SU-DHL-6 (cell line): ENCODE measurements at regions not wholly inside any gene's neighbourhood (a gene's known extent, or its start where the extent isn't known, plus 50 kb on each side); places are given as distances from the start of the nearest gene placed in this dataset.
"Not testable (repeated sequence)": the region's sequence is repeated elsewhere in the genome, so short reads cannot be mapped to it uniquely, and the experiment has no call there.

Experiments used
- H2AFZ ChIP-seq: fragments of 200-600 bp; sonication (generic); 2 replicates; pipeline ENCODE4 v1.6.1; 2014; ENCODE audit warnings: low read depth, mild to moderate bottlenecking, moderate library complexity, mixed read lengths, antibody characterized with exemption, low read length; ENCODE audit not compliant: severe bottlenecking
- H3F3A ChIP-seq: fragments of 200-600 bp; shearing (Covaris generic); 2 replicates; pipeline ENCODE4 v1.6.0; 2016; ENCODE audit warnings: antibody characterized with exemption, mild to moderate bottlenecking; ENCODE audit not compliant: insufficient read depth
- H3K27ac ChIP-seq: fragments of 200-600 bp; sonication (generic); 2 replicates; pipeline ENCODE4 v1.5.1; 2016; ENCODE audit warnings: low read depth, mild to moderate bottlenecking, low read length, moderate library complexity, mixed read lengths
- H3K27me3 ChIP-seq: fragments of 200-600 bp; sonication (generic), shearing (Covaris generic); 2 replicates; pipeline ENCODE4 v1.6.0; 2014; ENCODE audit warnings: mild to moderate bottlenecking, low read length
- H3K36me3 ChIP-seq: fragments of 200-600 bp; sonication (generic); 2 replicates; pipeline ENCODE4 v1.6.1; 2014; ENCODE audit warnings: mild to moderate bottlenecking, low read length, mixed read lengths
- H3K4me2 ChIP-seq: fragments of 300-600, 200-600 bp; shearing (Covaris generic), sonication (generic); 2 replicates; pipeline ENCODE4 v1.6.0; 2014; ENCODE audit warnings: low read length, low read depth, mild to moderate bottlenecking; ENCODE audit not compliant: poor library complexity, severe bottlenecking
- H3K4me3 ChIP-seq: fragments of 200-600 bp; sonication (generic); 2 replicates; pipeline ENCODE4 v1.5.1; 2014; ENCODE audit warnings: antibody characterized with exemption, low read length, mild to moderate bottlenecking, mixed read lengths; ENCODE audit not compliant: insufficient read depth, poor library complexity, severe bottlenecking
- H3K79me2 ChIP-seq: fragments of 200-600 bp; sonication (generic); 2 replicates; pipeline ENCODE4 v1.6.1; 2014; ENCODE audit warnings: mild to moderate bottlenecking, low read length, moderate library complexity; ENCODE audit not compliant: insufficient read depth
- H3K9ac ChIP-seq: fragments of 200-600 bp; sonication (generic); 2 replicates; pipeline ENCODE4 v1.7.0; 2014; ENCODE audit warnings: mild to moderate bottlenecking, low read length
- H3K9me2 ChIP-seq: fragments of 200-600 bp; sonication (generic); replicated peaks from 2 replicates; pipeline ENCODE4 v1.6.1; 2014; ENCODE audit warnings: low read length; ENCODE audit not compliant: insufficient read depth
- H3K9me3 ChIP-seq: fragments of 200-600 bp; sonication (generic); 2 replicates; pipeline ENCODE4 v1.6.1; 2014; ENCODE audit warnings: low read length, mixed read lengths; ENCODE audit not compliant: insufficient read depth
- H4K20me1 ChIP-seq: fragments of 200-600 bp; sonication (generic); 2 replicates; pipeline ENCODE4 v1.6.1; 2014; ENCODE audit warnings: low read depth, mild to moderate bottlenecking, antibody characterized with exemption, low read length, moderate library complexity, mixed read lengths
- CTCF ChIP-seq: fragments of 200-600 bp; sonication (generic); IDR thresholded peaks from one replicate; pipeline ENCODE4 v1.5.1; 2017; ENCODE audit warnings: antibody characterized with exemption, mild to moderate bottlenecking, low read length, moderate library complexity; ENCODE audit not compliant: insufficient read depth, poor library complexity, severe bottlenecking
- EZH2phosphoT487 ChIP-seq: fragments of 200-600 bp; sonication (generic), shearing (Covaris generic); conservative IDR thresholded peaks from 2 replicates; pipeline ENCODE4 v1.6.1; 2018; ENCODE audit warnings: mild to moderate bottlenecking, antibody characterized with exemption, low read length, moderate library complexity, mixed read lengths

DNA sequence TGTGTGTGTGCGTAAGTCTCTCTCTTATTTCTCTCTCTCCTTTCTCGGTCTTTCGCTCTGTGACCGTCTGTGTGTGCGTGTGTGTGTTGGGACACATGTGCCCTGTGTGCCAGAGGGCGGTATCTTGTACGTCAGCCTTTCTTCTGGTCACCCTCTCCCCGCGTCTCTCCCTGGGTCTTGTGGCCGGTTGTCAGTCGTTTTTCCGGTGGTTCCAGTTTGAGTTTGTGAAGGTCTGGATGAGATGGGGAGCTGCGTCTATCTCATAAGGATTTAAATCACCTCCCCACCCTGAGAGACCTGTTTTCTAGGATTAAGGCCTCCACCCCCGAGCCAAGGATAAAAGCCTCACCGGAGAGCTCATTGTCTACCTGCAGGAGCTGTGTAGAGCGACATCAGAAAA, 295.5 kb upstream of the ZNF337 start:
- no peaks in the 10 kb centered on the region for H3K9me3 ChIP-seq
- no peaks in the 10 kb centered on the region for H3K27me3 ChIP-seq
- no peaks in the 10 kb centered on the region for H4K20me1 ChIP-seq
- no peak overlapping the region for H3K4me3 ChIP-seq
- no peak overlapping the region for H3K4me2 ChIP-seq
- H3K36me3 ChIP-seq, result no peaks in the 10 kb centered on the region
- no peaks in the 10 kb centered on the region for H3K9me2 ChIP-seq
- H2AFZ ChIP-seq, result no peak overlapping the region
- no peak for TF ChIP-seq EZH2phosphoT487
- TF ChIP-seq CTCF, result no peak
- H3K27ac ChIP-seq, result no peak overlapping the region
- no peak overlapping the region for H3K9ac ChIP-seq
- no peaks in the 10 kb centered on the region for H3F3A ChIP-seq
- H3K79me2 ChIP-seq, result no peaks in the 10 kb centered on the region

- H3K4me2 ChIP-seq, result no peak overlapping the region
- no peak overlapping the region for H3K9ac ChIP-seq
- H3F3A ChIP-seq, result no peaks in the 10 kb centered on the region
- H3K79me2 ChIP-seq, result no peaks in the 10 kb centered on the region
- no peaks in the 10 kb centered on the region for H3K9me2 ChIP-seq
- no peak overlapping the region for H3K4me3 ChIP-seq
- TF ChIP-seq CTCF, result no peak
- no peak for TF ChIP-seq EZH2phosphoT487
- H3K9me3 ChIP-seq, result no peaks in the 10 kb centered on the region
- H3K27ac ChIP-seq, result no peak overlapping the region
- no peak overlapping the region for H2AFZ ChIP-seq
- H3K36me3 ChIP-seq, result no peaks in the 10 kb centered on the region
- no peaks in the 10 kb centered on the region for H3K27me3 ChIP-seq
- no peaks in the 10 kb centered on the region for H4K20me1 ChIP-seq
Measured at GRCh38 chr20:25991756-25992130, 295.1 kb upstream of the ZNF337 start.

GRCh38 chr20:25991051-25991755, 294.6 kb upstream of the ZNF337 start:
- Histone ChIP-seq H3K9me2 (no peaks in the 10 kb centered on the region), H3K4me2 (no peak overlapping the region), H2AFZ (no peak overlapping the region), H3K9ac (no peak overlapping the region), H3K36me3 (no peaks in the 10 kb centered on the region), H3K27ac (no peak overlapping the region), H3K79me2 (no peaks in the 10 kb centered on the region), H4K20me1 (no peaks in the 10 kb centered on the region), H3K27me3 (no peaks in the 10 kb centered on the region), H3K4me3 (no peak overlapping the region), H3K9me3 (no peaks in the 10 kb centered on the region), H3F3A (no peaks in the 10 kb centered on the region)
- TF ChIP-seq CTCF (no peak), EZH2phosphoT487 (no peak)

DNA sequence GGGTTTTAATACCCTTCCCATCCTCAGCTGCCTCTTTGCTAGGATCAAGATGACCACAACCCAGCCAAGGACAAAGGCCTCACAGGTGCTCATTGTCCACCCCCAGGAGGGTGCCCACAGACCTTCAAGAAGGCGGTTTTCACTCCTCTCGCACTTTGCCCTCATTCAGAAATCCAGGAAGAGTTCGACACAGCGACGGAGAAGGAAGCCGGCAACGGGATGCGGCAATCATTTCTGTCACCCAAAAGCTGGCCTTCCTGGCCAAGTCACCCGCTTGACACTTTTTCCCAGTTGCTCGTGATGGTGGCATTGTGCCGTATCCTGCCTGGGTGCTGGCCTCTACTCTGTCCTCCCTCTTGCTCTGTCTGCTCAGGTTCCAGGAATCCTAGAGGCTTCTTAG, 293.0 kb upstream of the ZNF337 start:
- not testable (repeated sequence) for H3K9ac ChIP-seq, H3K36me3 ChIP-seq, H3F3A ChIP-seq, H3K9me2 ChIP-seq, H3K4me3 ChIP-seq, H3K27me3 ChIP-seq, H3K27ac ChIP-seq, H3K4me2 ChIP-seq, H3K9me3 ChIP-seq, H3K79me2 ChIP-seq, H4K20me1 ChIP-seq, H2AFZ ChIP-seq
